Colonic mucosa (tissue), 4 donors: ENCODE measurements at regions not wholly inside any gene's neighbourhood (a gene's known extent, or its start where the extent isn't known, plus 50 kb on each side); places are given as distances from the start of the nearest gene placed in this dataset.

ENCODE experiments used
- DNase-seq: peaks from one replicate; pipeline ENCODE4 v3.0.0-alpha.2; 2020
- H3K27ac ChIP-seq: fragments of 200-600 bp; one replicate; pipeline ENCODE4 v1.8.0; 2021
- H3K27me3 ChIP-seq: fragments of 200-600 bp; one replicate; pipeline ENCODE4 v1.8.0; 2021
- H3K36me3 ChIP-seq: fragments of 200-600 bp; one replicate; pipeline ENCODE4 v1.8.0; 2021
- H3K4me1 ChIP-seq: fragments of 200-600 bp; one replicate; pipeline ENCODE4 v1.8.0; 2021; ENCODE audit warnings: mild to moderate bottlenecking
- H3K4me3 ChIP-seq: fragments of 200-600 bp; one replicate; pipeline ENCODE4 v1.8.0; 2021
- H3K9ac ChIP-seq, 2 donors: one replicate each; pipeline ENCODE4 v1.7.0; 2013; ENCODE audit warnings: control low read depth in 2 of 2, low read depth in 2 of 2, low read length in 2 of 2
- H3K9me3 ChIP-seq: fragments of 200-600 bp; one replicate; pipeline ENCODE4 v1.8.0; 2021
- CTCF ChIP-seq: fragments of 200-600 bp; IDR thresholded peaks from one replicate; pipeline ENCODE4 v1.8.0; 2022; ENCODE audit warnings: antibody characterized with exemption, mild to moderate bottlenecking
- intact Hi-C: fragments of 100-400 bp; cut with DNase I; formaldehyde crosslinking; loops from one replicate; pipeline ENCODE4 v1.14.1; 2022
- donor health status: healthy.
- donor health status: DM: no; HTN: no; CAD: no.
- donor health status: DM: no; HTN: no; CAD: no.

- intact Hi-C loops, result no loop called here
- Histone ChIP-seq H3K4me1 (no peaks in the 10 kb centered on the region), H3K9me3 (no peaks in the 10 kb centered on the region), H3K36me3 (no peaks in the 10 kb centered on the region), H3K9ac (no peak overlapping the region), H3K4me3 (no peak overlapping the region), H3K27me3 (no peaks in the 10 kb centered on the region), H3K27ac (no peak overlapping the region)
- no peak for TF ChIP-seq CTCF
- no peak for DNase-seq
Observed at GRCh38 chr2:220673151-220673874, 898.8 kb downstream of the EPHA4 start.

GRCh38 chr2:220674033-220674432, 898.1 kb downstream of the EPHA4 start:
- DNase-seq, result no peak
- Histone ChIP-seq H3K9ac (no peak overlapping the region), H3K27ac (no peak overlapping the region), H3K4me1 (no peaks in the 10 kb centered on the region), H3K4me3 (no peak overlapping the region), H3K36me3 (no peaks in the 10 kb centered on the region), H3K27me3 (no peaks in the 10 kb centered on the region), H3K9me3 (no peaks in the 10 kb centered on the region)
- TF ChIP-seq CTCF, result no peak
- intact Hi-C loops, result no loop called here

GRCh38 chr2:220676695-220677094, 895.4 kb downstream of the EPHA4 start:
- Histone ChIP-seq H3K4me3 (no peak overlapping the region), H3K27me3 (no peaks in the 10 kb centered on the region), H3K9me3 (no peaks in the 10 kb centered on the region), H3K9ac (no peak overlapping the region), H3K4me1 (no peaks in the 10 kb centered on the region), H3K36me3 (no peaks in the 10 kb centered on the region), H3K27ac (no peak overlapping the region)
- no peak for DNase-seq
- TF ChIP-seq CTCF, result no peak
- intact Hi-C loops, result no loop called here

GRCh38 chr2:220678943-220679342, 893.2 kb downstream of the EPHA4 start:
- H3K9me3 ChIP-seq, result no peaks in the 10 kb centered on the region
- no peaks in the 10 kb centered on the region for H3K4me1 ChIP-seq
- no peak overlapping the region for H3K27ac ChIP-seq
- H3K4me3 ChIP-seq, result no peak overlapping the region
- no peaks in the 10 kb centered on the region for H3K27me3 ChIP-seq
- no peak overlapping the region for H3K9ac ChIP-seq
- no peak for TF ChIP-seq CTCF
- intact Hi-C loops, result no loop called here
- no peaks in the 10 kb centered on the region for H3K36me3 ChIP-seq
- no peak for DNase-seq

GRCh38 chr2:220682616-220683015, 889.5 kb downstream of the EPHA4 start:
- no peak overlapping the region for H3K9ac ChIP-seq
- H3K4me3 ChIP-seq, result no peak overlapping the region
- H3K9me3 ChIP-seq, result no peaks in the 10 kb centered on the region
- no peak for DNase-seq
- TF ChIP-seq CTCF, result no peak
- no peaks in the 10 kb centered on the region for H3K4me1 ChIP-seq
- no peaks in the 10 kb centered on the region for H3K27me3 ChIP-seq
- intact Hi-C loops, result loop anchor here (10.0 kb wide), 2 partner anchors 948 to 1282 kb away; no protein-coding TSS in a partner anchor
- H3K27ac ChIP-seq, result no peak overlapping the region
- no peaks in the 10 kb centered on the region for H3K36me3 ChIP-seq
